Tibial artery (tissue), 4 donors: ENCODE measurements at regions not wholly inside any gene's neighbourhood (a gene's known extent, or its start where the extent isn't known, plus 50 kb on each side); places are given as distances from the start of the nearest gene placed in this dataset.

ENCODE experiments used
- DNase-seq, 2 donors: peaks; one replicate each; pipeline ENCODE4 v3.0.0-alpha.2; 2019
- H3K27ac ChIP-seq, 2 donors: fragments of 200-600 bp; sonication (generic) in 1 of 2; 1 replicate in 1 of 2; 2 replicates in 1 of 2; pipeline ENCODE4 v1.5.1; 2018 to 2019; ENCODE audit warnings: mild to moderate bottlenecking in 1 of 2
- H3K27me3 ChIP-seq, 2 donors: fragments of 200-600 bp; sonication (generic) in 1 of 2; one replicate each; pipeline versions ENCODE4 v1.5.1 to v1.6.0; 2016 to 2019
- H3K36me3 ChIP-seq, 3 donors: fragments of 200-600 bp; sonication (generic) in 2 of 3; one replicate each; pipeline ENCODE4 v1.5.1; 2016 to 2019; ENCODE audit warnings: mild to moderate bottlenecking in 2 of 3
- H3K4me1 ChIP-seq, 4 donors: fragments of 200-600 bp; sonication (generic) in 2 of 4; 1 replicate in 3 of 4; 2 replicates in 1 of 4; pipeline ENCODE4 v1.5.1; 2016 to 2019
- H3K4me3 ChIP-seq, 2 donors: fragments of 200-600 bp; sonication (generic) in 1 of 2; 1 replicate in 1 of 2; 2 replicates in 1 of 2; pipeline ENCODE4 v1.5.1; 2018 to 2019; ENCODE audit warnings: mild to moderate bottlenecking in 2 of 2
- H3K9me3 ChIP-seq, 3 donors: fragments of 200-600 bp; sonication (generic) in 1 of 3; one replicate each; pipeline ENCODE4 v1.5.1; 2016 to 2019
- CTCF ChIP-seq, 2 experiments: fragments of 200-600 bp in 1 of 2; fragments of 450-650 bp in 1 of 2; IDR thresholded peaks; one replicate each; pipeline ENCODE4 v1.5.1; 2017 to 2019; ENCODE audit warnings: antibody characterized with exemption in 2 of 2, mild to moderate bottlenecking in 1 of 2, moderate library complexity in 1 of 2
- intact Hi-C: fragments of 100-400 bp; cut with DNase I; formaldehyde crosslinking; loops from one replicate; pipeline ENCODE4 v1.15.0; 2023; ENCODE audit warnings: low total_unique reads

GRCh38 chr6:67887747-67888545 is 747.1 kb upstream of the ADGRB3 start:
- Histone ChIP-seq H3K27ac (no peak overlapping the region), H3K27me3 (no peaks in the 10 kb centered on the region), H3K4me3 (no peak overlapping the region), H3K9me3 (no peaks in the 10 kb centered on the region), H3K36me3 (no peaks in the 10 kb centered on the region), H3K4me1 (no peaks in the 10 kb centered on the region)
- intact Hi-C loops = no loop called here
- no peak for DNase-seq
- no peak for TF ChIP-seq CTCF (IDR thresholded peaks at IDR 0.05)

- no peaks in the 10 kb centered on the region for H3K4me1 ChIP-seq
- no peaks in the 10 kb centered on the region for H3K27me3 ChIP-seq
- no peaks in the 10 kb centered on the region for H3K36me3 ChIP-seq
- H3K9me3 ChIP-seq = no peaks in the 10 kb centered on the region
- no peak for TF ChIP-seq CTCF (IDR thresholded peaks at IDR 0.05)
- H3K4me3 ChIP-seq = no peak overlapping the region
- H3K27ac ChIP-seq = no peak overlapping the region
- intact Hi-C loops = no loop called here
- DNase-seq = no peak
Measured at GRCh38 chr6:67887419-67887746, 747.7 kb upstream of the ADGRB3 start.

- Histone ChIP-seq H3K9me3 (no peaks in the 10 kb centered on the region), H3K4me3 (no peak overlapping the region), H3K4me1 (no peaks in the 10 kb centered on the region), H3K27me3 (no peaks in the 10 kb centered on the region), H3K36me3 (no peaks in the 10 kb centered on the region), H3K27ac (no peak overlapping the region)
- intact Hi-C loops = no loop called here
- TF ChIP-seq CTCF (IDR thresholded peaks at IDR 0.05) = no peak
- no peak for DNase-seq
Measured at GRCh38 chr6:67886840-67887292, 748.2 kb upstream of the ADGRB3 start.

GRCh38 chr6:67886036-67886707 is 748.9 kb upstream of the ADGRB3 start:
- H3K27me3 ChIP-seq = no peaks in the 10 kb centered on the region
- H3K27ac ChIP-seq = no peak overlapping the region
- no peaks in the 10 kb centered on the region for H3K4me1 ChIP-seq
- no peak for TF ChIP-seq CTCF (IDR thresholded peaks at IDR 0.05)
- no peaks in the 10 kb centered on the region for H3K36me3 ChIP-seq
- intact Hi-C loops = no loop called here
- no peak overlapping the region for H3K4me3 ChIP-seq
- no peak for DNase-seq
- no peaks in the 10 kb centered on the region for H3K9me3 ChIP-seq

GRCh38 chr6:67885081-67886033 is 749.7 kb upstream of the ADGRB3 start:
- no peaks in the 10 kb centered on the region for H3K4me1 ChIP-seq
- no peak overlapping the region for H3K27ac ChIP-seq
- intact Hi-C loops = no loop called here

More at GRCh38 chr6:67885081-67886033, 749.7 kb upstream of the ADGRB3 start:
- H3K36me3 ChIP-seq = no peaks in the 10 kb centered on the region
- no peak for TF ChIP-seq CTCF (IDR thresholded peaks at IDR 0.05)
- H3K27me3 ChIP-seq = no peaks in the 10 kb centered on the region
- H3K4me3 ChIP-seq = no peak overlapping the region
- no peaks in the 10 kb centered on the region for H3K9me3 ChIP-seq
- DNase-seq = no peak
